MG63 (cell line): ENCODE measurements at regions not wholly inside any gene's neighbourhood (a gene's known extent, or its start where the extent isn't known, plus 50 kb on each side); places are given as distances from the start of the nearest gene placed in this dataset.
A peak's percentile ranks its signal among the peaks of the same experiment; 100 is the strongest.

ENCODE experiments used
- DNase-seq: peaks from one replicate; pipeline ENCODE4 v3.0.0-alpha.2; 2020
- H3K27me3 ChIP-seq: fragments of 250-450 bp; sonication (Bioruptor Pico); 2 replicates; pipeline ENCODE4 v1.5.1; 2020; ENCODE audit warnings: mild to moderate bottlenecking, moderate library complexity
- H3K36me3 ChIP-seq: fragments of 250-450 bp; sonication (Bioruptor Pico); 2 replicates; pipeline ENCODE4 v1.5.1; 2020; ENCODE audit warnings: mild to moderate bottlenecking, moderate library complexity
- H3K4me3 ChIP-seq: fragments of 250-450 bp; sonication (Bioruptor Pico); 2 replicates; pipeline ENCODE4 v1.5.1; 2020; ENCODE audit warnings: mild to moderate bottlenecking, moderate library complexity
- H3K9me3 ChIP-seq: fragments of 250-450 bp; sonication (Bioruptor Pico); 2 replicates; pipeline ENCODE4 v1.5.1; 2020; ENCODE audit warnings: mild to moderate bottlenecking, moderate library complexity

GRCh38 chr13:83547043-83547442, 335.2 kb downstream of the SLITRK1 start:
- H3K4me3 ChIP-seq: no peak overlapping the region
- no peak for DNase-seq

GRCh38 chr13:83546476-83546875, 335.8 kb downstream of the SLITRK1 start:
- Histone ChIP-seq H3K4me3 (no peak overlapping the region), H3K27me3 (no peaks in the 10 kb centered on the region), H3K36me3 (no peaks in the 10 kb centered on the region), H3K9me3 (peaks cover 12% of the 10 kb centered on the region)
- DNase-seq: no peak

More at GRCh38 chr13:83547043-83547442, 335.2 kb downstream of the SLITRK1 start:
- H3K9me3 ChIP-seq: peaks cover 12% of the 10 kb centered on the region
- H3K36me3 ChIP-seq: no peaks in the 10 kb centered on the region
- H3K27me3 ChIP-seq: no peaks in the 10 kb centered on the region

GRCh38 chr13:83538636-83539035, 343.6 kb downstream of the SLITRK1 start:
- Histone ChIP-seq H3K9me3 (peaks cover 5% of the 10 kb centered on the region), H3K4me3 (no peak overlapping the region), H3K27me3 (no peaks in the 10 kb centered on the region), H3K36me3 (no peaks in the 10 kb centered on the region)
- no peak for DNase-seq

- DNase-seq: no peak
- Histone ChIP-seq H3K27me3 (no peaks in the 10 kb centered on the region), H3K9me3 (no peaks in the 10 kb centered on the region; the same call in none of the 2 replicates), H3K36me3 (no peaks in the 10 kb centered on the region), H3K4me3 (no peak overlapping the region)
Measured at GRCh38 chr13:83536941-83537340, 345.3 kb downstream of the SLITRK1 start.

GRCh38 chr13:83536153-83536552, 346.1 kb downstream of the SLITRK1 start:
- Histone ChIP-seq H3K36me3 (no peaks in the 10 kb centered on the region), H3K9me3 (no peaks in the 10 kb centered on the region; the same call in none of the 2 replicates), H3K27me3 (no peaks in the 10 kb centered on the region), H3K4me3 (no peak overlapping the region)
- DNase-seq: no peak

- DNase-seq: no peak
- Histone ChIP-seq H3K27me3 (no peaks in the 10 kb centered on the region), H3K36me3 (no peaks in the 10 kb centered on the region), H3K9me3 (no peaks in the 10 kb centered on the region; the same call in 1 of the 2 replicates), H3K4me3 (no peak overlapping the region)
Measured at GRCh38 chr13:83532809-83533208, 349.5 kb downstream of the SLITRK1 start.

- H3K27me3 ChIP-seq: no peaks in the 10 kb centered on the region
- no peaks in the 10 kb centered on the region for H3K9me3 ChIP-seq
- DNase-seq: no peak
- H3K36me3 ChIP-seq: no peaks in the 10 kb centered on the region
- no peak overlapping the region for H3K4me3 ChIP-seq
Measured at GRCh38 chr13:83531022-83531421, 351.3 kb downstream of the SLITRK1 start.

GRCh38 chr13:83516781-83517180, 365.5 kb downstream of the SLITRK1 start:
- no peaks in the 10 kb centered on the region for H3K9me3 ChIP-seq
- H3K36me3 ChIP-seq: no peaks in the 10 kb centered on the region
- H3K4me3 ChIP-seq: no peak overlapping the region
- DNase-seq: no peak
- H3K27me3 ChIP-seq: no peaks in the 10 kb centered on the region

- H3K9me3 ChIP-seq: no peaks in the 10 kb centered on the region
- H3K36me3 ChIP-seq: no peaks in the 10 kb centered on the region
- peak; percentile 5 for DNase-seq
- H3K4me3 ChIP-seq: no peak overlapping the region
- no peaks in the 10 kb centered on the region for H3K27me3 ChIP-seq
Measured at GRCh38 chr13:83515268-83516015, 366.8 kb downstream of the SLITRK1 start.

- Histone ChIP-seq H3K36me3 (no peaks in the 10 kb centered on the region), H3K27me3 (no peaks in the 10 kb centered on the region), H3K9me3 (no peaks in the 10 kb centered on the region; the same call in 1 of the 2 replicates), H3K4me3 (no peak overlapping the region)
- DNase-seq: no peak
Measured at GRCh38 chr13:83508771-83509301, 373.4 kb downstream of the SLITRK1 start.

GRCh38 chr13:83503424-83503823, 378.9 kb downstream of the SLITRK1 start:
- Histone ChIP-seq H3K36me3 (no peaks in the 10 kb centered on the region), H3K27me3 (no peaks in the 10 kb centered on the region), H3K4me3 (no peak overlapping the region), H3K9me3 (peaks cover 2% of the 10 kb centered on the region; the same call in 1 of the 2 replicates)
- no peak for DNase-seq

GRCh38 chr13:83499286-83499685, 383.0 kb downstream of the SLITRK1 start:
- DNase-seq: peak; percentile 51
- Histone ChIP-seq H3K9me3 (peaks cover 2% of the 10 kb centered on the region; the same call in 1 of the 2 replicates), H3K36me3 (no peaks in the 10 kb centered on the region), H3K27me3 (no peaks in the 10 kb centered on the region), H3K4me3 (no peak overlapping the region)

- no peaks in the 10 kb centered on the region for H3K36me3 ChIP-seq
- no peaks in the 10 kb centered on the region for H3K27me3 ChIP-seq
- DNase-seq: no peak
- no peak overlapping the region for H3K4me3 ChIP-seq
- H3K9me3 ChIP-seq: no peaks in the 10 kb centered on the region; the same call in 1 of the 2 replicates
Measured at GRCh38 chr13:83498481-83499190, 383.6 kb downstream of the SLITRK1 start.

- no peak for DNase-seq
- no peak overlapping the region for H3K4me3 ChIP-seq
- H3K9me3 ChIP-seq: no peaks in the 10 kb centered on the region; the same call in 1 of the 2 replicates
- no peaks in the 10 kb centered on the region for H3K36me3 ChIP-seq
- no peaks in the 10 kb centered on the region for H3K27me3 ChIP-seq
Measured at GRCh38 chr13:83498045-83498444, 384.2 kb downstream of the SLITRK1 start.

- no peak for DNase-seq
- H3K9me3 ChIP-seq: no peaks in the 10 kb centered on the region; the same call in 1 of the 2 replicates
- H3K4me3 ChIP-seq: no peak overlapping the region
Measured at GRCh38 chr13:83496501-83496900, 385.8 kb downstream of the SLITRK1 start.

GRCh38 chr13:83485101-83485500, 397.2 kb downstream of the SLITRK1 start:
- Histone ChIP-seq H3K36me3 (no peaks in the 10 kb centered on the region), H3K4me3 (no peak overlapping the region), H3K27me3 (no peaks in the 10 kb centered on the region), H3K9me3 (no peaks in the 10 kb centered on the region)
- DNase-seq: no peak

More at GRCh38 chr13:83496501-83496900, 385.8 kb downstream of the SLITRK1 start:
- Histone ChIP-seq H3K27me3 (no peaks in the 10 kb centered on the region), H3K36me3 (no peaks in the 10 kb centered on the region)

- no peaks in the 10 kb centered on the region for H3K36me3 ChIP-seq
- no peaks in the 10 kb centered on the region for H3K27me3 ChIP-seq
- no peak for DNase-seq
- no peaks in the 10 kb centered on the region; the same call in 1 of the 2 replicates for H3K9me3 ChIP-seq
- H3K4me3 ChIP-seq: no peak overlapping the region
Measured at GRCh38 chr13:83471011-83471410, 411.3 kb downstream of the SLITRK1 start.
